ENCODE measurements at regions not wholly inside any gene's neighbourhood (a gene's known extent, or its start where the extent isn't known, plus 50 kb on each side); places are given as distances from the start of the nearest gene placed in this dataset.

DNA sequence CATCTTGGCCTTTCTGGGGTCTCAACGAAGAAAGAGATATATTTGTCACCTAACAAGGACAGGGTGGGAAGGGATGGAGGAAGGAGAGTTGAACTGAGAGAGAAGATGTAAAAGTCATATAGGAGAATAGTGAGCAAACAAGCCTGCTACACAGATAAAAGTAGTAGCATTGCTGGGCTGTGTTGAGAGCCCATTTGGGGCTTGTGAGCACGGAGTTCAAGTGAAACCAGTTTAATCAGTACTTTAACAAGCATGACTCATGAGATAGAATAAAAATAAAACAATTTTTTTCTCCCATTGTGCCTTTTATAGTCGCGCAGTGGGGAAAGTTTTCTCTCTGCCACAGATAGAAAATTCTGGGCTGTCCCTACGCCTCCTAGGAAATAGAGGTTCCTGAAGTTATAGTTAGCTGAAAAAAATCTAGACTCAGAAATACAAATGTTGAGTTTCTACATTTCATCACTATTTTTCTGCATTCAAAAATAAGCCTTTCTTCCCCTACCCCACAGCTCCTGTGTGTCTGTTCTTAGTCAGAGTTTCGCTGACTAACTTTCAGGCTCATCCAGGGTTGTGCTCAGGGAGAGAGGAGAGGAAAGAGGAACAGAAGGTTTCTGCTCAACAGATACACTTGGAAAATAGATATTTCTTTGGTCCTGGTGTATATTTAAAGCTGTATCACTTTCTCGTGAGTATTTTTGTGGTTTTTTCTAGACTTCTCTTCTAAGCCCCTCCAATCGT, 395.8 kb upstream of the ADAMTSL1 start:
- H3K27me3 Mint-ChIP-seq (ENCODE audit: insufficient read depth, unreplicated experiment), result peaks cover 16% of the 10 kb centered on the region
- intact Hi-C loops (cut with micrococcal nuclease; ENCODE audit: unreplicated experiment), result no loop called here
- DNase-seq, result no peak
- H3K9me3 ChIP-seq, result no peaks in the 10 kb centered on the region
- H3K36me3 Mint-ChIP-seq (ENCODE audit: insufficient read depth, unreplicated experiment), result no peaks in the 10 kb centered on the region
- H3K4me3 ChIP-seq (ENCODE audit: low read depth, low read length), result no peak overlapping the region
- no peak overlapping the region for H3K4me3 Mint-ChIP-seq (ENCODE audit: unreplicated experiment)
- ChIA-PET CTCF (no interaction called here), POLR2A (no interaction called here)
- no TSS peak for BruUV-seq (replicated peaks)
- H3K36me3 ChIP-seq (ENCODE audit: control insufficient read depth, insufficient read depth, low read length), result no peaks in the 10 kb centered on the region
- H3K27ac Mint-ChIP-seq (ENCODE audit: unreplicated experiment), result no peak overlapping the region
- no peaks in the 10 kb centered on the region for H3K9me3 Mint-ChIP-seq (ENCODE audit: unreplicated experiment)
- H3K27me3 ChIP-seq (replicated peaks; ENCODE audit: control insufficient read depth, insufficient read depth, low read length), result no peaks in the 10 kb centered on the region
- H3K4me1 Mint-ChIP-seq (ENCODE audit: low read depth, unreplicated experiment), result no peaks in the 10 kb centered on the region
- TF ChIP-seq, protein P1, sequence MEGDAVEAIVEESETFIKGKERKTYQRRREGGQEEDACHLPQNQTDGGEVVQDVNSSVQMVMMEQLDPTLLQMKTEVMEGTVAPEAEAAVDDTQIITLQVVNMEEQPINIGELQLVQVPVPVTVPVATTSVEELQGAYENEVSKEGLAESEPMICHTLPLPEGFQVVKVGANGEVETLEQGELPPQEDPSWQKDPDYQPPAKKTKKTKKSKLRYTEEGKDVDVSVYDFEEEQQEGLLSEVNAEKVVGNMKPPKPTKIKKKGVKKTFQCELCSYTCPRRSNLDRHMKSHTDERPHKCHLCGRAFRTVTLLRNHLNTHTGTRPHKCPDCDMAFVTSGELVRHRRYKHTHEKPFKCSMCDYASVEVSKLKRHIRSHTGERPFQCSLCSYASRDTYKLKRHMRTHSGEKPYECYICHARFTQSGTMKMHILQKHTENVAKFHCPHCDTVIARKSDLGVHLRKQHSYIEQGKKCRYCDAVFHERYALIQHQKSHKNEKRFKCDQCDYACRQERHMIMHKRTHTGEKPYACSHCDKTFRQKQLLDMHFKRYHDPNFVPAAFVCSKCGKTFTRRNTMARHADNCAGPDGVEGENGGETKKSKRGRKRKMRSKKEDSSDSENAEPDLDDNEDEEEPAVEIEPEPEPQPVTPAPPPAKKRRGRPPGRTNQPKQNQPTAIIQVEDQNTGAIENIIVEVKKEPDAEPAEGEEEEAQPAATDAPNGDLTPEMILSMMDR (IDR thresholded peaks at IDR 0.05; ENCODE audit: insufficient read depth in 1 of 2, low read depth in 1 of 2, low read length in 1 of 2, severe bottlenecking in 1 of 2, unreplicated experiment in 1 of 2), result no peak
- no peaks in the 10 kb centered on the region for H3K4me1 ChIP-seq

- Mint-ChIP-seq H3K9me3 (ENCODE audit: unreplicated experiment) (no peaks in the 10 kb centered on the region), H3K27ac (ENCODE audit: unreplicated experiment) (no peak overlapping the region), H3K36me3 (ENCODE audit: insufficient read depth, unreplicated experiment) (no peaks in the 10 kb centered on the region), H3K4me3 (ENCODE audit: unreplicated experiment) (no peak overlapping the region), H3K4me1 (ENCODE audit: low read depth, unreplicated experiment) (no peaks in the 10 kb centered on the region), H3K27me3 (ENCODE audit: insufficient read depth, unreplicated experiment) (no peaks in the 10 kb centered on the region)
- TF ChIP-seq, protein P1 (IDR thresholded peaks at IDR 0.05; ENCODE audit: insufficient read depth in 1 of 2, low read depth in 1 of 2, low read length in 1 of 2, severe bottlenecking in 1 of 2, unreplicated experiment in 1 of 2), result no peak
- intact Hi-C loops (cut with micrococcal nuclease; ENCODE audit: unreplicated experiment), result no loop called here
- Histone ChIP-seq H3K4me3 (ENCODE audit: low read depth, low read length) (no peak overlapping the region), H3K27me3 (replicated peaks; ENCODE audit: control insufficient read depth, insufficient read depth, low read length) (no peaks in the 10 kb centered on the region), H3K9me3 (no peaks in the 10 kb centered on the region), H3K36me3 (ENCODE audit: control insufficient read depth, insufficient read depth, low read length) (no peaks in the 10 kb centered on the region), H3K4me1 (no peaks in the 10 kb centered on the region)
- no TSS peak for BruUV-seq (replicated peaks)
- DNase-seq, result no peak
- CTCF ChIA-PET, result no interaction called here
- POLR2A ChIA-PET, result no interaction called here
Measured at GRCh38 chr9:18092138-18092537, 381.8 kb upstream of the ADAMTSL1 start.

- intact Hi-C loops (cut with micrococcal nuclease; ENCODE audit: unreplicated experiment), result no loop called here
Measured at GRCh38 chr9:18106006-18106560, 367.9 kb upstream of the ADAMTSL1 start.

More at GRCh38 chr9:18106006-18106560, 367.9 kb upstream of the ADAMTSL1 start:
- no peaks in the 10 kb centered on the region for H3K27me3 Mint-ChIP-seq (ENCODE audit: insufficient read depth, unreplicated experiment)
- POLR2A ChIA-PET, result no interaction called here
- H3K9me3 ChIP-seq, result no peaks in the 10 kb centered on the region
- CTCF ChIA-PET, result no interaction called here
- H3K27me3 ChIP-seq (replicated peaks; ENCODE audit: control insufficient read depth, insufficient read depth, low read length), result no peaks in the 10 kb centered on the region; the same call in 1 of the 2 replicates
- no peak overlapping the region for H3K4me3 Mint-ChIP-seq (ENCODE audit: unreplicated experiment)
- no peak overlapping the region for H3K27ac Mint-ChIP-seq (ENCODE audit: unreplicated experiment)
- H3K4me1 ChIP-seq, result no peaks in the 10 kb centered on the region
- no peaks in the 10 kb centered on the region for H3K4me1 Mint-ChIP-seq (ENCODE audit: low read depth, unreplicated experiment)
- no TSS peak for BruUV-seq (replicated peaks)
- H3K36me3 ChIP-seq (ENCODE audit: control insufficient read depth, insufficient read depth, low read length), result no peaks in the 10 kb centered on the region
- H3K4me3 ChIP-seq (ENCODE audit: low read depth, low read length), result no peak overlapping the region
- no peak for DNase-seq
- TF ChIP-seq, protein P1 (IDR thresholded peaks at IDR 0.05; ENCODE audit: insufficient read depth in 1 of 2, low read depth in 1 of 2, low read length in 1 of 2, severe bottlenecking in 1 of 2, unreplicated experiment in 1 of 2), result no peak
- H3K36me3 Mint-ChIP-seq (ENCODE audit: insufficient read depth, unreplicated experiment), result no peaks in the 10 kb centered on the region
- no peaks in the 10 kb centered on the region for H3K9me3 Mint-ChIP-seq (ENCODE audit: unreplicated experiment)
